IPS DF 6.9 (cell line): ENCODE measurements at regions not wholly inside any gene's neighbourhood (a gene's known extent, or its start where the extent isn't known, plus 50 kb on each side); places are given as distances from the start of the nearest gene placed in this dataset.
"Not testable (repeated sequence)": the region's sequence is repeated elsewhere in the genome, so short reads cannot be mapped to it uniquely, and the experiment has no call there.

Experiments
- DNase-seq: peaks from one replicate; pipeline ENCODE4 v3.0.0-alpha.2; 2013; ENCODE audit warnings: low read depth, low spot score
- H3K27ac ChIP-seq: one replicate; pipeline ENCODE4 v1.5.1; 2013; ENCODE audit warnings: low read length, control low read depth
- H3K27me3 ChIP-seq: 2 replicates; pipeline ENCODE4 v1.6.1; 2013; ENCODE audit warnings: mild to moderate bottlenecking, low read length; ENCODE audit not compliant: control insufficient read depth, insufficient read depth
- H3K36me3 ChIP-seq: 2 replicates; pipeline ENCODE4 v1.6.1; 2013; ENCODE audit warnings: low read length; ENCODE audit not compliant: control insufficient read depth, insufficient read depth
- H3K4me1 ChIP-seq: 2 replicates; pipeline ENCODE4 v1.6.1; 2013; ENCODE audit warnings: low read length; ENCODE audit not compliant: control insufficient read depth, insufficient read depth
- H3K4me3 ChIP-seq: 2 replicates; pipeline ENCODE4 v1.5.1; 2013; ENCODE audit warnings: mild to moderate bottlenecking, low read length
- H3K9me3 ChIP-seq: 2 replicates; pipeline ENCODE4 v1.6.1; 2013; ENCODE audit warnings: low read length, inconsistent platforms; ENCODE audit not compliant: control insufficient read depth, insufficient read depth
- WGBS: extraction: QIAGEN DNeasy Blood & Tissue Kit; methylation state at CpG from one replicate; pipeline ENCODE4 v1.1.7; 2013; ENCODE audit warnings: mixed read lengths, missing lambda C conversion rate; ENCODE audit not compliant: insufficient read length, insufficient coverage; 5-methylcytosine and 5-hydroxymethylcytosine counted together

DNA sequence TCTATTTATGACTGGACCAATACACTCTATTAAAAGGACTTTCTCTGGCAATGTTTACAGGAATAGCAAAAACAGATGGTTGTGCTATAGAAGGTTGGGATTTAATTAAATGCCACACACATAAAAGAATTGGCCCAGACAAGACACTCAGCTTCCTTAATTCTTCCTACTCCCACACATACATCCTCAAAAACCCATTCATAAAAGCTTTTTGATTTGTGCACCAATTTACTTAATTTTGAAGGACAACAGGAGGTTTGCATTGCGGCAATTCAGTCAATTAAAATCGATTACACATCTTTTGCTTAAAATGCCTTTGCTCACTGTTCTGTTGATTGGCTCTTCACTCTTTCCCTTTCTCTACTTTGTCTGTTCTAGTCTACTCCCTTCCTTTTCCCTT lies 317.1 kb downstream of the CBLL2 start:
- H3K4me1 ChIP-seq: no peaks in the 10 kb centered on the region
- H3K9me3 ChIP-seq: no peaks in the 10 kb centered on the region
- H3K27ac ChIP-seq: no peak overlapping the region
- H3K27me3 ChIP-seq: no peaks in the 10 kb centered on the region
- H3K4me3 ChIP-seq: no peak overlapping the region
- no peak for DNase-seq
- no peaks in the 10 kb centered on the region for H3K36me3 ChIP-seq
- WGBS: no CpG with 5 or more reads among the region's 2 CpGs

DNA sequence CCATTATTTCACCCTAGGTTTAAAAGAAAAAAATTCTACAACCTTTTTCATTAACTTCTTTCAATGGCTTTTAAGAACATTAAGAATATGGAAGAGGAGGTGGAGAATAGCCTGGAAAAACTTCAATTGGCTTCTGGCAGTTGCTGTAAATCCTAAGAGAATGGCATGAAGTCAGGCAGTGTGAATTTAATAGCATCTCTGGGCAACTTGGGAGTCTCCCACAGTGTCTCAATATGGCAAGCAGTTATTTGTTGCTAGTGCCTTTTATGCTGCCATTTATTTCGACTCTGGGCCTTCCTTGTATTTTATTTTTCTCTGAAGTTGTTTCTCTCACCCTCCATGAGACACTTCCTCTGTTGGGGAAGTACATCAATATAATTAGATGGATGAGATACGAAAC lies 322.1 kb downstream of the CBLL2 start:
- no peak for DNase-seq
- no peaks in the 10 kb centered on the region for H3K4me1 ChIP-seq
- H3K27me3 ChIP-seq: no peaks in the 10 kb centered on the region
- H3K27ac ChIP-seq: no peak overlapping the region
- no CpG with 5 or more reads among the region's 2 CpGs for WGBS
- no peaks in the 10 kb centered on the region for H3K9me3 ChIP-seq
- H3K4me3 ChIP-seq: no peak overlapping the region
- no peaks in the 10 kb centered on the region for H3K36me3 ChIP-seq

GRCh38 chrX:22603060-22603459 lies 330.3 kb downstream of the CBLL2 start:
- Histone ChIP-seq H3K27ac (no peak overlapping the region), H3K4me1 (no peaks in the 10 kb centered on the region), H3K4me3 (no peak overlapping the region), H3K36me3 (no peaks in the 10 kb centered on the region), H3K27me3 (no peaks in the 10 kb centered on the region), H3K9me3 (no peaks in the 10 kb centered on the region)
- DNase-seq: no peak
- WGBS: no CpG with 5 or more reads among the region's 5 CpGs

DNA sequence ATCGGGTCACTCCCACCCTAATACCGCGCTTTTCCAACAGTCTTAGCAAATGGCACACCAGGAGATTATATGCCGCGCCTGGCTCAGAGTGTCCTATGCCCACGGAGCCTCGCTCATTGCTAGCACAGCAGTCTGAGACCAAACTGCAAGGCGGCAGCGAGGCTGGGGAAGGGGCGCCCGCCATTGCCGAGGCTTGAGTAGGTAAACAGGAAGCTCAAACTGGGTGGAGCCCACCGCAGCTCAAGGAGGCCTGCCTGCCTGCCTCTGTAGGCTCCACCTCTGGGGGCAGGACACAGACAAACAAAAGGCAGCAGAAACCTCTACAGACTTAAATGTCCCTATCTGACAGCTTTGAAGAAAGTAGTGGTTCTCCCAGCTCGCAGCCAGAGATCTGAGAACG lies 336.7 kb downstream of the CBLL2 start:
- not testable (repeated sequence) for H3K4me1 ChIP-seq, H3K36me3 ChIP-seq, H3K4me3 ChIP-seq, H3K27me3 ChIP-seq, DNase-seq, H3K9me3 ChIP-seq, H3K27ac ChIP-seq
- WGBS: no CpG with 5 or more reads among the region's 15 CpGs

DNA sequence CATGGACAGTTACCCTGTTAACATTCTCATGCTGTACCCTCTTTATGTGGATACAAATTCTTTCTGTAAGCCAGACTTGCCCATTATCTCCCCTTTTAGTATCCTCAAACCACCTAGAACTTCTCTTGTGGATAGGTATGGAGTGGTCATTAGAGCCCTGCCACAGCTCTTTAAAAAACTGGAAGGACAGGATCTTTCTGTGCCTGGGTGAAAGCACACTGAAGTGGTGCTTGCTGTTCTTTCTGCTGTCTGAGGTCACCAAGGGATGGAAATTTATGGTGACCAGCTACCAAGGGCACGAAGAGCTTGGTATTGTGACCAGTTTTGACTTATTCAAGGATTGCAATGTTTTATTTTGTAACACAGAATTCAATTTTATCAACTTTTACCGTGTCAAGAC lies 344.2 kb downstream of the CBLL2 start:
- Histone ChIP-seq H3K4me1 (no peaks in the 10 kb centered on the region), H3K27me3 (no peaks in the 10 kb centered on the region), H3K36me3 (no peaks in the 10 kb centered on the region), H3K9me3 (no peaks in the 10 kb centered on the region), H3K4me3 (no peak overlapping the region), H3K27ac (no peak overlapping the region)
- no peak for DNase-seq
- WGBS: no CpG with 5 or more reads among the region's 2 CpGs

DNA sequence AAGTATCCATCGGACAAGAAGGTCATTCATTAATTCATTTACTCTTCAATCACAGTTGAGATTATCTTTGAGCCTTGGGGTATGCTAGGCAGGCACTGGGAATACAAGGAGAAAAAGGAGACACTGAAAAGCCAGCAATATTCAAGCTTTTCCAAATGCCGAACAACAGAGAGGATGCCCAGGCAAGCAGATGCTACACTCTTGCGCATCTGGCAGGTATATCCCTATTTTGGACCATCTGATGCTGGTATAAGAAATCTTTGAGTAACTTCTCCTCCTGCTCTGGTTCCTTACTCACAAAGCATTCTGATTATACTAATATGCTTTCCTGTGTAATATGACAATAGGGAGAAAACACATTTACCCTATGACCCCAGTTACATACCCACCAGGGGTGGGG lies 354.9 kb downstream of the CBLL2 start:
- no peaks in the 10 kb centered on the region for H3K27me3 ChIP-seq
- H3K36me3 ChIP-seq: no peaks in the 10 kb centered on the region
- DNase-seq: no peak
- H3K4me3 ChIP-seq: no peak overlapping the region
- WGBS: no CpG with 5 or more reads among the region's 3 CpGs
- no peaks in the 10 kb centered on the region for H3K4me1 ChIP-seq
- no peaks in the 10 kb centered on the region for H3K9me3 ChIP-seq
- H3K27ac ChIP-seq: no peak overlapping the region

GRCh38 chrX:22628275-22628674 lies 355.6 kb downstream of the CBLL2 start:
- no peaks in the 10 kb centered on the region for H3K27me3 ChIP-seq
- H3K9me3 ChIP-seq: no peaks in the 10 kb centered on the region
- WGBS: no CpG with 5 or more reads among the region's 2 CpGs

DNA sequence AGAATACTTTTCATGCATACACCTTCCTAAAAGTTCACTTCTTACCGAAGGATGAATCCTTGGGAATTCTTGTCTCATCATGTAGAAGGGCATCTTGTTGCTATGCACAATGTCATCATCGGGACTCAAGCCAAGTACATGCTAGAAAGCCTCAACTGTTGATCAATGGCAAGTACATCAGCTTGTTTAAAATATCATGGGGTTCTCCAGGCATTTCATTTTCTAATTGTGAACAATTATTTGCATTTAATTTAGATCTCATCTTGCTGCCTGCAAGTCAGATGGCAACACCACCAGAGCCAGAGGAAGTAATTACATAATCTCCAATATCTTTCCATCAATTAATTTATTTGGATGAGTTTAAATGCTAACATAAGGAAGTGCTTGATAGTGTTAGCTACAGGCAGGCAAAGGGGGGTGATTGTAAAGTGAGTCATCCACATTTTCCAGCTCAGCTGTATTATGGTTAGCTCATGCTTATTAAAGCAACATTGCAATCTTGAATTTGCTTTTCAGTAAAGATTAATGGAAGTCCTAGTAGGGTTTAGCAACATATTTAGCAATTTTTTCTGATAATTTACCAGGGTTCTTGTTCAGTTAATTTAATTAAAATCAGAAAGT lies 356.5 kb downstream of the CBLL2 start:
- no peak overlapping the region for H3K27ac ChIP-seq

More at GRCh38 chrX:22628275-22628674, 355.6 kb downstream of the CBLL2 start:
- no peaks in the 10 kb centered on the region for H3K36me3 ChIP-seq
- no peaks in the 10 kb centered on the region for H3K4me1 ChIP-seq
- H3K27ac ChIP-seq: no peak overlapping the region
- no peak overlapping the region for H3K4me3 ChIP-seq
- no peak for DNase-seq

GRCh38 chrX:22634083-22634482 lies 361.4 kb downstream of the CBLL2 start:
- no peak for DNase-seq
- Histone ChIP-seq H3K27ac (no peak overlapping the region), H3K9me3 (no peaks in the 10 kb centered on the region), H3K27me3 (no peaks in the 10 kb centered on the region), H3K4me1 (no peaks in the 10 kb centered on the region), H3K4me3 (no peak overlapping the region), H3K36me3 (no peaks in the 10 kb centered on the region)
- no CpG with 5 or more reads among the region's 4 CpGs for WGBS

More for the DNA sequence above, 356.5 kb downstream of the CBLL2 start:
- Histone ChIP-seq H3K9me3 (no peaks in the 10 kb centered on the region), H3K27me3 (no peaks in the 10 kb centered on the region), H3K4me1 (no peaks in the 10 kb centered on the region), H3K36me3 (no peaks in the 10 kb centered on the region), H3K4me3 (no peak overlapping the region)
- no CpG with 5 or more reads among the region's 2 CpGs for WGBS
- no peak for DNase-seq

DNA sequence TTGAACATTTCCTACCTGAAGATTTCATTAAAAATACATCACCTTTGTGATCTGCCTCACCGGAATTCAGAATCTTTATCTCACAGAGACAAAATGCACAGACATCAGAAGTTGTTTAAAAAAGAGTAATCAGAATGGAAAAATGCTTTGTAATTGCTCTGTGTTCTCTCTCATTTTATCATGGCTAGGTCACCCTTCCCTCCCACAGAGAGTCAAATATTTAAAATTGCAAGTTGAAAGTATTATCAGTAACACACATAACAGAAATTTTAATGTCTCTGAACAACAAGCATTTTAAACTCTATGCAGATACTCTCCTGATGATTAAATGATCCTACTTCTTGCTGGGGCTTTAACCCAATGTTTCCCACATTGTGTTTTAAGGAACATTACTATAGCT lies 362.0 kb downstream of the CBLL2 start:
- Histone ChIP-seq H3K27me3 (no peaks in the 10 kb centered on the region), H3K4me1 (no peaks in the 10 kb centered on the region), H3K9me3 (no peaks in the 10 kb centered on the region), H3K27ac (no peak overlapping the region), H3K4me3 (no peak overlapping the region), H3K36me3 (no peaks in the 10 kb centered on the region)
- WGBS: no CpG with 5 or more reads among the region's 1 CpG
- DNase-seq: no peak

GRCh38 chrX:22648281-22648680 lies 351.5 kb upstream of the DDX53 start:
- no peaks in the 10 kb centered on the region for H3K36me3 ChIP-seq
- no peak for DNase-seq
- no peaks in the 10 kb centered on the region for H3K27me3 ChIP-seq
- no peak overlapping the region for H3K27ac ChIP-seq
- no peaks in the 10 kb centered on the region for H3K4me1 ChIP-seq
- no peak overlapping the region for H3K4me3 ChIP-seq
- no CpG with 5 or more reads among the region's 6 CpGs for WGBS
- no peaks in the 10 kb centered on the region for H3K9me3 ChIP-seq
